Vagina (tissue), 2 donors: ENCODE measurements at regions not wholly inside any gene's neighbourhood (a gene's known extent, or its start where the extent isn't known, plus 50 kb on each side); places are given as distances from the start of the nearest gene placed in this dataset.

Experiments
- CTCF ChIP-seq, 3 experiments: fragments of 450-650 bp in 2 of 3; fragments of 200-600 bp in 1 of 3; sonication (generic) in 1 of 3; IDR thresholded peaks; one replicate each; pipeline ENCODE4 v1.5.1; 2017 to 2019; ENCODE audit warnings: antibody characterized with exemption in 3 of 3, mild to moderate bottlenecking in 2 of 3, moderate library complexity in 2 of 3
- POLR2A ChIP-seq, 2 donors: fragments of 450-650 bp; IDR thresholded peaks; one replicate each; pipeline ENCODE4 v1.6.1; 2017; ENCODE audit warnings: antibody characterized with exemption in 2 of 2, mild to moderate bottlenecking in 2 of 2, moderate library complexity in 2 of 2

GRCh38 chr4:96145601-96146000 is 305.7 kb downstream of the PDHA2 start:
- TF ChIP-seq CTCF (IDR thresholded peaks at IDR 0.05), result no peak
- TF ChIP-seq POLR2A (IDR thresholded peaks at IDR 0.05), result no peak
